ENCODE measurements at regions not wholly inside any gene's neighbourhood (a gene's known extent, or its start where the extent isn't known, plus 50 kb on each side); places are given as distances from the start of the nearest gene placed in this dataset.

- Histone ChIP-seq H4K91ac (ENCODE audit: low read length) (no peak overlapping the region), H2BK5ac (ENCODE audit: low read depth, low read length, poor library complexity, severe bottlenecking) (no peak overlapping the region), H3K4me3 (ENCODE audit: insufficient read depth in 1 of 2, low read depth in 1 of 2, low read length in 2 of 2) (no peak overlapping the region), H3K4ac (ENCODE audit: low read depth in 1 of 2, low read length in 2 of 2) (no peak overlapping the region), H3K79me1 (replicated peaks; ENCODE audit: low read length, poor library complexity, severe bottlenecking) (no peaks in the 10 kb centered on the region), H3K4me1 (ENCODE audit: control insufficient read depth, insufficient read depth, low read depth, low read length) (no peaks in the 10 kb centered on the region), H3K23ac (ENCODE audit: low read length in 2 of 2) (no peak overlapping the region), H3K9me3 (ENCODE audit: control insufficient read depth, low read length) (no peaks in the 10 kb centered on the region), H2AFZ (ENCODE audit: low read depth, low read length) (no peak overlapping the region), H3K4me2 (ENCODE audit: low read length, poor library complexity, severe bottlenecking) (no peak overlapping the region), H4K8ac (ENCODE audit: low read length) (no peak overlapping the region), H3K14ac (ENCODE audit: low read length in 2 of 2) (no peak overlapping the region), H3K27ac (ENCODE audit: low read length, poor library complexity, severe bottlenecking) (no peak overlapping the region), H3K18ac (ENCODE audit: low read depth in 1 of 2, low read length in 2 of 2) (no peak overlapping the region), H2BK120ac (ENCODE audit: low read depth, low read length) (no peak overlapping the region), H3K36me3 (ENCODE audit: control insufficient read depth in 1 of 2, insufficient read depth in 2 of 2, low read depth in 1 of 2, low read length in 2 of 2) (no peaks in the 10 kb centered on the region), H2BK15ac (ENCODE audit: low read depth, poor library complexity, severe bottlenecking) (no peak overlapping the region), H3K9ac (ENCODE audit: low read length) (no peak overlapping the region), H2AK5ac (ENCODE audit: low read length, severe bottlenecking) (no peak overlapping the region), H3K27me3 (ENCODE audit: control insufficient read depth in 1 of 2, insufficient read depth in 1 of 2, low read length in 2 of 2) (no peaks in the 10 kb centered on the region), H2BK12ac (ENCODE audit: low read length in 2 of 2) (no peak overlapping the region)
- 74% methylated on average over 1 of the region's 1 CpG for WGBS
- no peak for DNase-seq
These were observed 64.4 kb downstream of the DIO2 start for GRCh38 chr14:80146941-80147340.

GRCh38 chr14:80136358-80136757, 74.9 kb downstream of the DIO2 start:
- DNase-seq, result no peak
- Histone ChIP-seq H2BK120ac (ENCODE audit: low read depth, low read length) (no peak overlapping the region), H3K4me2 (ENCODE audit: low read length, poor library complexity, severe bottlenecking) (no peak overlapping the region), H2AFZ (ENCODE audit: low read depth, low read length) (no peak overlapping the region), H3K4me3 (ENCODE audit: insufficient read depth in 1 of 2, low read depth in 1 of 2, low read length in 2 of 2) (no peak overlapping the region), H3K18ac (ENCODE audit: low read depth in 1 of 2, low read length in 2 of 2) (no peak overlapping the region), H2BK15ac (ENCODE audit: low read depth, poor library complexity, severe bottlenecking) (no peak overlapping the region), H3K4ac (ENCODE audit: low read depth in 1 of 2, low read length in 2 of 2) (no peak overlapping the region), H3K27ac (ENCODE audit: low read length, poor library complexity, severe bottlenecking) (no peak overlapping the region), H4K91ac (ENCODE audit: low read length) (no peak overlapping the region), H3K14ac (ENCODE audit: low read length in 2 of 2) (no peak overlapping the region), H3K36me3 (ENCODE audit: control insufficient read depth in 1 of 2, insufficient read depth in 2 of 2, low read depth in 1 of 2, low read length in 2 of 2) (no peaks in the 10 kb centered on the region), H2BK12ac (ENCODE audit: low read length in 2 of 2) (no peak overlapping the region), H3K79me1 (replicated peaks; ENCODE audit: low read length, poor library complexity, severe bottlenecking) (no peaks in the 10 kb centered on the region), H3K27me3 (ENCODE audit: control insufficient read depth in 1 of 2, insufficient read depth in 1 of 2, low read length in 2 of 2) (no peaks in the 10 kb centered on the region), H3K9me3 (ENCODE audit: control insufficient read depth, low read length) (peaks cover 10% of the 10 kb centered on the region), H4K8ac (ENCODE audit: low read length) (no peak overlapping the region), H3K4me1 (ENCODE audit: control insufficient read depth, insufficient read depth, low read depth, low read length) (no peaks in the 10 kb centered on the region), H2AK5ac (ENCODE audit: low read length, severe bottlenecking) (no peak overlapping the region), H3K9ac (ENCODE audit: low read length) (no peak overlapping the region), H2BK5ac (ENCODE audit: low read depth, low read length, poor library complexity, severe bottlenecking) (no peak overlapping the region), H3K23ac (ENCODE audit: low read length in 2 of 2) (no peak overlapping the region)
- 100% methylated on average over 2 of the region's 4 CpGs for WGBS

DNA sequence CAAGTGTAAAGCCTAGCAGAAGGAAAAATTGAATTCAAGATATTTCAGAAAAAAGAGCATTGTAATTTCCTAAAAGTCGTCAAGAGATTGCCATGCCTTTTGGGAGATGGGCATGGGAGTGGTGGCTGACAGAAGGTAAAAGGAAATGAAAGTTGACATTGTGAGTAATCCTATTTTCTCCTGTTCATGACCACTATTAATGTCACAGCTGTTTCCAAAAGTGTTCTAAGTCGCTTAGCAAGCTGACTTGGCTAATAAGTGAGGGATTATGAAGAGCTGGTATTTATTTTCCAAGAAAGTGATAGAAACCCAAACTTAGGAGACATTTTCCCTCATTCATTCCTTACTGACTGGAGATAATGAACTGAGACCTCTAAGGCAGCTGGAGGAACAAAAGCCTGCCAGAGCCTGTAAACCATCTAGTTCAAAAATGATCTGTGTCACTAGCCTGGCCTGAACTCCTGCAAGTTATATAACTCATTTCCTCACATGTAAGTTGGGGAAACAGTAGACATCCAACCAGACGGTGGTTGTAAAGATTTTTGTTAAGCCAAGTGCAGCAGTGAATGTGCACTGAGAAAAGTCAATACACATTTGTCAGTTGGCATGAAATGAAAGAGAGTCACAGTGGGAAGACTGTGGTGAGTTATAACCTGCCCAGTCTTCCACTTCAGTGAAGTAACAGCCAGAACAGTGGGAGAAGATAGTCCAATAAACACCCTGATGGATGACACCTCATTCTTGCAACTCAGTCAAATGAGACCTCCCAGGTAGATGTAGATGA, 75.8 kb downstream of the DIO2 start:
- no peaks in the 10 kb centered on the region for H3K79me1 ChIP-seq (replicated peaks; ENCODE audit: low read length, poor library complexity, severe bottlenecking)
- H3K4ac ChIP-seq (ENCODE audit: low read depth in 1 of 2, low read length in 2 of 2), result no peak overlapping the region
- H3K9me3 ChIP-seq (ENCODE audit: control insufficient read depth, low read length), result peaks cover 12% of the 10 kb centered on the region
- H3K4me2 ChIP-seq (ENCODE audit: low read length, poor library complexity, severe bottlenecking), result no peak overlapping the region
- no peak overlapping the region for H4K8ac ChIP-seq (ENCODE audit: low read length)
- H2BK5ac ChIP-seq (ENCODE audit: low read depth, low read length, poor library complexity, severe bottlenecking), result no peak overlapping the region
- H3K36me3 ChIP-seq (ENCODE audit: control insufficient read depth in 1 of 2, insufficient read depth in 2 of 2, low read depth in 1 of 2, low read length in 2 of 2), result no peaks in the 10 kb centered on the region
- no peak overlapping the region for H3K14ac ChIP-seq (ENCODE audit: low read length in 2 of 2)
- H3K27ac ChIP-seq (ENCODE audit: low read length, poor library complexity, severe bottlenecking), result no peak overlapping the region
- WGBS, result 61% methylated on average over 2 of the region's 3 CpGs
- no peaks in the 10 kb centered on the region for H3K27me3 ChIP-seq (ENCODE audit: control insufficient read depth in 1 of 2, insufficient read depth in 1 of 2, low read length in 2 of 2)
- no peak overlapping the region for H3K18ac ChIP-seq (ENCODE audit: low read depth in 1 of 2, low read length in 2 of 2)
- no peak overlapping the region for H2BK15ac ChIP-seq (ENCODE audit: low read depth, poor library complexity, severe bottlenecking)
- H2AFZ ChIP-seq (ENCODE audit: low read depth, low read length), result no peak overlapping the region
- no peak overlapping the region for H2AK5ac ChIP-seq (ENCODE audit: low read length, severe bottlenecking)
- no peak for DNase-seq
- H3K9ac ChIP-seq (ENCODE audit: low read length), result no peak overlapping the region
- no peaks in the 10 kb centered on the region for H3K4me1 ChIP-seq (ENCODE audit: control insufficient read depth, insufficient read depth, low read depth, low read length)
- no peak overlapping the region for H2BK120ac ChIP-seq (ENCODE audit: low read depth, low read length)
- no peak overlapping the region for H3K23ac ChIP-seq (ENCODE audit: low read length in 2 of 2)
- H4K91ac ChIP-seq (ENCODE audit: low read length), result no peak overlapping the region
- H3K4me3 ChIP-seq (ENCODE audit: insufficient read depth in 1 of 2, low read depth in 1 of 2, low read length in 2 of 2), result no peak overlapping the region
- no peak overlapping the region for H2BK12ac ChIP-seq (ENCODE audit: low read length in 2 of 2)

GRCh38 chr14:80134321-80134720, 77.0 kb downstream of the DIO2 start:
- no peak overlapping the region for H3K27ac ChIP-seq (ENCODE audit: low read length, poor library complexity, severe bottlenecking)
- H3K23ac ChIP-seq (ENCODE audit: low read length in 2 of 2), result no peak overlapping the region
- H2AK5ac ChIP-seq (ENCODE audit: low read length, severe bottlenecking), result no peak overlapping the region
- no peaks in the 10 kb centered on the region for H3K36me3 ChIP-seq (ENCODE audit: control insufficient read depth in 1 of 2, insufficient read depth in 2 of 2, low read depth in 1 of 2, low read length in 2 of 2)
- H2BK12ac ChIP-seq (ENCODE audit: low read length in 2 of 2), result no peak overlapping the region
- WGBS, result 25% methylated on average over 1 of the region's 1 CpG
- no peaks in the 10 kb centered on the region for H3K27me3 ChIP-seq (ENCODE audit: control insufficient read depth in 1 of 2, insufficient read depth in 1 of 2, low read length in 2 of 2)
- no peaks in the 10 kb centered on the region for H3K4me1 ChIP-seq (ENCODE audit: control insufficient read depth, insufficient read depth, low read depth, low read length)
- no peak overlapping the region for H2BK120ac ChIP-seq (ENCODE audit: low read depth, low read length)
- H3K4ac ChIP-seq (ENCODE audit: low read depth in 1 of 2, low read length in 2 of 2), result no peak overlapping the region
- no peak overlapping the region for H3K9ac ChIP-seq (ENCODE audit: low read length)
- H2BK15ac ChIP-seq (ENCODE audit: low read depth, poor library complexity, severe bottlenecking), result no peak overlapping the region
- H3K79me1 ChIP-seq (replicated peaks; ENCODE audit: low read length, poor library complexity, severe bottlenecking), result no peaks in the 10 kb centered on the region
- no peak overlapping the region for H3K14ac ChIP-seq (ENCODE audit: low read length in 2 of 2)
- H2BK5ac ChIP-seq (ENCODE audit: low read depth, low read length, poor library complexity, severe bottlenecking), result no peak overlapping the region
- no peak overlapping the region for H4K91ac ChIP-seq (ENCODE audit: low read length)
- no peak for DNase-seq
- H3K4me3 ChIP-seq (ENCODE audit: insufficient read depth in 1 of 2, low read depth in 1 of 2, low read length in 2 of 2), result no peak overlapping the region
- no peak overlapping the region for H4K8ac ChIP-seq (ENCODE audit: low read length)
- no peak overlapping the region for H2AFZ ChIP-seq (ENCODE audit: low read depth, low read length)
- peaks cover 14% of the 10 kb centered on the region for H3K9me3 ChIP-seq (ENCODE audit: control insufficient read depth, low read length)
- H3K18ac ChIP-seq (ENCODE audit: low read depth in 1 of 2, low read length in 2 of 2), result no peak overlapping the region
- no peak overlapping the region for H3K4me2 ChIP-seq (ENCODE audit: low read length, poor library complexity, severe bottlenecking)
